HCT116 (cell line): ENCODE measurements at regions not wholly inside any gene's neighbourhood (a gene's known extent, or its start where the extent isn't known, plus 50 kb on each side); places are given as distances from the start of the nearest gene placed in this dataset.

Experiments used
- ATAC-seq: fragments of 200-7000 bp; cut with Tn5 transposase; 2 replicates; pipeline ENCODE4 v1.9.1; 2020; ENCODE audit warnings: mild to moderate bottlenecking, moderate library complexity
- BruUV-seq: library from RNA; stranded (reverse); fragments of 400-500 nt; replicated peaks from 2 replicates; lab custom pipeline; 2021; lab: Mats Ljungman, UMichigan
- CTCF ChIA-PET: fragments of 300-600 bp; sonication (Branson Sonifier 250); formaldehyde crosslinking; loops from one replicate; lab custom pipeline; 2021; ENCODE audit warnings: antibody characterized with exemption; lab: Charles Lee
- POLR2A ChIA-PET: fragments of 300-600, 350-600 bp; sonication (Branson Sonifier 250); formaldehyde crosslinking; loops from one replicate; lab custom pipeline; 2021; ENCODE audit warnings: antibody characterized with exemption; lab: Charles Lee
- RAD21 ChIA-PET, 2 experiments: fragments of 300-600 bp; sonication (Branson Sonifier 250); formaldehyde crosslinking; loops; one replicate each; lab custom pipeline; 2023; ENCODE audit warnings: low total read pairs in 2 of 2; ENCODE audit not compliant: uncharacterized antibody in 2 of 2, unreplicated experiment in 2 of 2, low non-redundant PET in 1 of 2; lab: Charles Lee
- DNase-seq: peaks from one replicate; pipeline ENCODE4 v3.0.0-alpha.2; 2010; ENCODE audit warnings: low read depth, low spot score
- H2AFZ ChIP-seq: fragments of 200-600 bp; shearing (Covaris generic), sonication (generic); 2 replicates; pipeline ENCODE4 v1.6.1; 2017; ENCODE audit warnings: low read depth, mixed run types, mixed read lengths, antibody characterized with exemption, low read length; ENCODE audit not compliant: poor library complexity, severe bottlenecking
- H3K27ac ChIP-seq: 2 replicates; pipeline ENCODE4 v1.5.1; 2012; ENCODE audit warnings: low read depth, low read length
- H3K27me3 ChIP-seq: fragments of 200-600 bp; sonication (generic); 2 replicates; pipeline ENCODE4 v1.6.1; 2016; ENCODE audit warnings: mixed run types, low read length, mixed read lengths; ENCODE audit not compliant: insufficient read depth
- H3K36me3 ChIP-seq, 2 experiments: fragments of 200-500 bp in 1 of 2; fragments of 200-600 bp in 1 of 2; sonication (Bioruptor generic) in 1 of 2; sonication (generic) in 1 of 2; 2 replicates each; pipeline versions ENCODE4 v1.5.1 to v1.6.1; 2014 to 2016; ENCODE audit warnings: low read length in 2 of 2, inconsistent platforms in 1 of 2, mixed read lengths in 1 of 2, mixed run types in 1 of 2; ENCODE audit not compliant: insufficient read depth in 2 of 2, control insufficient read depth in 1 of 2
- H3K4me1 ChIP-seq, 2 experiments: fragments of 200-600 bp in 1 of 2; sonication (generic) in 1 of 2; 2 replicates each; pipeline versions ENCODE4 v1.5.1 to v1.6.1; 2012 to 2017; ENCODE audit warnings: low read length in 2 of 2, inconsistent platforms in 1 of 2, mild to moderate bottlenecking in 1 of 2, mixed read lengths in 1 of 2, mixed run types in 1 of 2, moderate library complexity in 1 of 2; ENCODE audit not compliant: insufficient read depth in 2 of 2, control insufficient read depth in 1 of 2
- H3K4me2 ChIP-seq: fragments of 200-600 bp; sonication (generic); 2 replicates; pipeline ENCODE4 v1.6.1; 2017; ENCODE audit warnings: mixed run types, low read length, mixed read lengths
- H3K4me3 ChIP-seq, 2 experiments: fragments of 200-600 bp in 1 of 2; sonication (generic) in 1 of 2; replicated peaks in 1 of 2; 2 replicates each; pipeline ENCODE4 v1.5.1; 2011 to 2016; ENCODE audit warnings: low read length in 2 of 2, control low read depth in 1 of 2, low read depth in 1 of 2, mild to moderate bottlenecking in 1 of 2, mixed read lengths in 1 of 2, mixed run types in 1 of 2
- H3K79me2 ChIP-seq: fragments of 200-600 bp; sonication (generic); 2 replicates; pipeline ENCODE4 v1.6.1; 2017; ENCODE audit warnings: mild to moderate bottlenecking, mixed run types, low read length, moderate library complexity, mixed read lengths; ENCODE audit not compliant: insufficient read depth
- H3K9ac ChIP-seq: fragments of 200-600 bp; sonication (generic); 2 replicates; pipeline ENCODE4 v1.6.1; 2016; ENCODE audit warnings: low read length, mixed read lengths
- H3K9me2 ChIP-seq: fragments of 200-600 bp; sonication (generic), shearing (Covaris generic); 2 replicates; pipeline ENCODE4 v1.6.1; 2017; ENCODE audit warnings: mixed run types, mild to moderate bottlenecking, moderate library complexity; ENCODE audit not compliant: insufficient read depth
- H3K9me3 ChIP-seq, 2 experiments: fragments of 200-500 bp in 1 of 2; fragments of 200-600 bp in 1 of 2; sonication (Bioruptor generic) in 1 of 2; sonication (generic) in 1 of 2; 2 replicates each; pipeline ENCODE4 v1.6.1; 2014 to 2017; ENCODE audit warnings: low read length in 2 of 2, mixed read lengths in 2 of 2, inconsistent platforms in 1 of 2, low read depth in 1 of 2, mild to moderate bottlenecking in 1 of 2, mixed run types in 1 of 2, moderate library complexity in 1 of 2; ENCODE audit not compliant: control insufficient read depth in 1 of 2, insufficient read depth in 1 of 2
- H4K20me1 ChIP-seq: fragments of 200-600 bp; sonication (generic), shearing (Covaris generic); 2 replicates; pipeline ENCODE4 v1.6.1; 2017; ENCODE audit warnings: mixed run types, mild to moderate bottlenecking, moderate library complexity; ENCODE audit not compliant: insufficient read depth
- ATF3 ChIP-seq: IDR thresholded peaks from 2 replicates; pipeline ENCODE4 v1.6.1; 2012
- CEBPB ChIP-seq: IDR thresholded peaks from 2 replicates; pipeline ENCODE4 v1.6.1; 2012; ENCODE audit warnings: low read depth
- CTCF ChIP-seq, 3 experiments: fragments of 200-600 bp in 1 of 3; sonication (generic) in 1 of 3; IDR thresholded peaks in 2 of 3; conservative IDR thresholded peaks in 1 of 3; 2 replicates each; pipeline ENCODE4 v1.5.1; 2012 to 2017; ENCODE audit warnings: low read depth in 2 of 3, low read length in 2 of 3, antibody characterized with exemption in 1 of 3, borderline replicate concordance in 1 of 3, control low read depth in 1 of 3, mild to moderate bottlenecking in 1 of 3, mixed read lengths in 1 of 3, mixed run types in 1 of 3, moderate library complexity in 1 of 3; ENCODE audit not compliant: insufficient read depth in 1 of 3
- ELF1 ChIP-seq: IDR thresholded peaks from 2 replicates; pipeline ENCODE4 v1.6.1; 2012; ENCODE audit warnings: low read depth, borderline replicate concordance
- EZH2 ChIP-seq: fragments of 200-600 bp; sonication (generic); IDR thresholded peaks from 2 replicates; pipeline ENCODE4 v1.6.1; 2017; ENCODE audit warnings: antibody characterized with exemption, mixed run types
- EZH2phosphoT487 ChIP-seq: fragments of 200-600 bp; IDR thresholded peaks from 2 replicates; pipeline ENCODE4 v1.6.1; 2018; ENCODE audit warnings: antibody characterized with exemption, borderline replicate concordance
- FOSL1 ChIP-seq: IDR thresholded peaks from 2 replicates; pipeline ENCODE4 v1.6.1; 2012; ENCODE audit warnings: low read depth
- JUND ChIP-seq: IDR thresholded peaks from 2 replicates; pipeline ENCODE4 v1.6.1; 2012
- MAX ChIP-seq: IDR thresholded peaks from 2 replicates; pipeline ENCODE4 v1.6.1; 2012
- POLR2A ChIP-seq: IDR thresholded peaks from 2 replicates; pipeline ENCODE4 v1.7.0; 2011; ENCODE audit warnings: borderline replicate concordance; ENCODE audit not compliant: insufficient read depth, insufficient read length; ENCODE audit errors: extremely low read depth
- POLR2AphosphoS5 ChIP-seq: IDR thresholded peaks from 2 replicates; pipeline ENCODE4 v1.6.1; 2011; ENCODE audit warnings: mild to moderate bottlenecking, low read depth, low read length, moderate library complexity
- RAD21 ChIP-seq: IDR thresholded peaks from 2 replicates; pipeline ENCODE4 v1.6.1; 2012; ENCODE audit warnings: low read depth, mild to moderate bottlenecking
- REST ChIP-seq: IDR thresholded peaks from 2 replicates; pipeline ENCODE4 v1.6.1; 2012; ENCODE audit warnings: low read depth
- SIN3A ChIP-seq: IDR thresholded peaks from 2 replicates; pipeline ENCODE4 v1.6.1; 2012; ENCODE audit warnings: low read depth
- SRF ChIP-seq: IDR thresholded peaks from 2 replicates; pipeline ENCODE4 v1.6.1; 2012; ENCODE audit warnings: low read depth
- YY1 ChIP-seq: IDR thresholded peaks from 2 replicates; pipeline ENCODE4 v1.6.1; 2011; ENCODE audit warnings: low read length, low read depth, moderate library complexity, mild to moderate bottlenecking; ENCODE audit not compliant: insufficient replicate concordance; ENCODE audit errors: extremely low read depth
- ZBTB33 ChIP-seq: IDR thresholded peaks from 2 replicates; pipeline ENCODE4 v1.6.1; 2011; ENCODE audit warnings: mild to moderate bottlenecking, low read length, moderate library complexity; ENCODE audit not compliant: insufficient replicate concordance; ENCODE audit errors: extremely low read depth
- ZFX ChIP-seq: fragments of 450-650 bp; IDR thresholded peaks from 2 replicates; pipeline ENCODE4 v1.6.1; 2017
- ZNF274 ChIP-seq: fragments of 200-500 bp; sonication (Bioruptor generic); IDR thresholded peaks from 2 replicates; pipeline ENCODE4 v1.6.1; 2014; ENCODE audit warnings: mild to moderate bottlenecking, low read depth, low read length, inconsistent platforms
- intact Hi-C: fragments of 100-400 bp; cut with micrococcal nuclease; formaldehyde crosslinking; loops from 2 replicates; pipeline ENCODE4 v1.10.0; 2022

GRCh38 chr3:4065085-4065484, 238.1 kb upstream of the SETMAR start:
- no TSS peak for BruUV-seq
- no peaks in the 10 kb centered on the region for H3K36me3 ChIP-seq
- no peak for DNase-seq
- H3K4me3 ChIP-seq = no peak overlapping the region
- no peaks in the 10 kb centered on the region for H3K9me2 ChIP-seq
- H3K4me1 ChIP-seq = no peaks in the 10 kb centered on the region
- no peaks in the 10 kb centered on the region for H3K27me3 ChIP-seq
- no peaks in the 10 kb centered on the region for H3K9me3 ChIP-seq
- intact Hi-C loops = no loop called here
- POLR2A ChIA-PET = no interaction called here
- no peaks in the 10 kb centered on the region for H3K79me2 ChIP-seq
- no peak overlapping the region for H3K27ac ChIP-seq
- H2AFZ ChIP-seq = no peak overlapping the region
- H3K4me2 ChIP-seq = no peak overlapping the region
- no peaks in the 10 kb centered on the region for H4K20me1 ChIP-seq
- H3K9ac ChIP-seq = no peak overlapping the region
- no peak for ATAC-seq
- RAD21 ChIA-PET = no interaction called here
- CTCF ChIA-PET = no interaction called here
- TF ChIP-seq FOSL1 (no peak), SIN3A (no peak), CTCF (IDR thresholded peaks at IDR 0.05 in 2 of 3, conservative IDR thresholded peaks at IDR 0.05 in 1 of 3; ENCODE audit: borderline replicate concordance in 1 of 3, insufficient read depth in 1 of 3, low read depth in 2 of 3, low read length in 2 of 3) (no peak), ELF1 (no peak), POLR2A (no peak), EZH2phosphoT487 (no peak), RAD21 (no peak), REST (no peak), POLR2AphosphoS5 (no peak), ATF3 (no peak), ZFX (no peak), MAX (no peak), JUND (no peak), ZNF274 (no peak), CEBPB (no peak), EZH2 (no peak), SRF (no peak), ZBTB33 (no peak), YY1 (no peak)
